IPS DF 4.7 (cell line): ENCODE measurements at regions not wholly inside any gene's neighbourhood (a gene's known extent, or its start where the extent isn't known, plus 50 kb on each side); places are given as distances from the start of the nearest gene placed in this dataset.
"Not testable (repeated sequence)": the region's sequence is repeated elsewhere in the genome, so short reads cannot be mapped to it uniquely, and the experiment has no call there.

Source experiments
- DNase-seq: peaks from one replicate; pipeline ENCODE4 v3.0.0-alpha.2; 2013; ENCODE audit warnings: low spot score; ENCODE audit errors: extremely low read depth

GRCh38 chr3:164467007-164467406, 611.3 kb downstream of the SI start:
- no peak for DNase-seq

- no peak for DNase-seq
These were observed 613.1 kb downstream of the SI start for GRCh38 chr3:164465172-164465571.

- no peak for DNase-seq
These were observed 617.4 kb downstream of the SI start for GRCh38 chr3:164460851-164461250.

GRCh38 chr3:164459521-164460151, 618.7 kb downstream of the SI start:
- DNase-seq: no peak

GRCh38 chr3:164458986-164459385, 619.3 kb downstream of the SI start:
- DNase-seq: no peak

- DNase-seq: no peak
These were observed 624.6 kb downstream of the SI start for GRCh38 chr3:164453714-164454113.

GRCh38 chr3:164452707-164453106, 625.6 kb downstream of the SI start:
- no peak for DNase-seq

GRCh38 chr3:164451072-164451910, 627.0 kb downstream of the SI start:
- DNase-seq: no peak

- DNase-seq: no peak
These were observed 627.9 kb downstream of the SI start for GRCh38 chr3:164450276-164450905.

GRCh38 chr3:164419220-164419619, 659.1 kb downstream of the SI start:
- DNase-seq: no peak

GRCh38 chr3:164418414-164418813, 659.9 kb downstream of the SI start:
- no peak for DNase-seq

GRCh38 chr3:164417955-164418354, 660.3 kb downstream of the SI start:
- no peak for DNase-seq

- DNase-seq: no peak
These were observed 661.6 kb downstream of the SI start for GRCh38 chr3:164416491-164417222.

- DNase-seq: no peak
These were observed 670.0 kb downstream of the SI start for GRCh38 chr3:164408326-164408725.

- no peak for DNase-seq
These were observed 671.2 kb downstream of the SI start for GRCh38 chr3:164407111-164407510.

GRCh38 chr3:164406281-164406680, 672.0 kb downstream of the SI start:
- no peak for DNase-seq

GRCh38 chr3:164401923-164402322, 676.4 kb downstream of the SI start:
- DNase-seq: no peak

- not testable (repeated sequence) for DNase-seq
These were observed 676.9 kb downstream of the SI start for GRCh38 chr3:164401440-164401839.

- DNase-seq: no peak
These were observed 680.8 kb downstream of the SI start for GRCh38 chr3:164397462-164397861.

- no peak for DNase-seq
These were observed 685.1 kb downstream of the SI start for GRCh38 chr3:164393171-164393570.

- DNase-seq: no peak
These were observed 688.2 kb downstream of the SI start for GRCh38 chr3:164390046-164390445.

- no peak for DNase-seq
These were observed 691.1 kb downstream of the SI start for GRCh38 chr3:164387236-164387635.
